T-helper 1 cell (primary cell): ENCODE measurements at regions not wholly inside any gene's neighbourhood (a gene's known extent, or its start where the extent isn't known, plus 50 kb on each side); places are given as distances from the start of the nearest gene placed in this dataset.
"Not testable (repeated sequence)": the region's sequence is repeated elsewhere in the genome, so short reads cannot be mapped to it uniquely, and the experiment has no call there.

Source experiments
- DNase-seq, 5 donors: peaks; one replicate each; pipeline ENCODE4 v3.0.0-alpha.2; 2012 to 2020

- no peak for DNase-seq
Measured at GRCh38 chr15:81686021-81686420, 312.0 kb upstream of the TMC3 start.

- DNase-seq, result no peak
Measured at GRCh38 chr15:81685237-81685636, 311.2 kb upstream of the TMC3 start.

- no peak for DNase-seq
Measured at GRCh38 chr15:81680829-81681228, 306.8 kb upstream of the TMC3 start.

- no peak for DNase-seq
Measured at GRCh38 chr15:81666839-81667238, 292.8 kb upstream of the TMC3 start.

- no peak for DNase-seq
Measured at GRCh38 chr15:81660976-81661375, 287.0 kb upstream of the TMC3 start.

- DNase-seq, result no peak
Measured at GRCh38 chr15:81653259-81653658, 279.2 kb upstream of the TMC3 start.

- no peak for DNase-seq
Measured at GRCh38 chr15:81645470-81645869, 271.5 kb upstream of the TMC3 start.

- DNase-seq, result no peak
Measured at GRCh38 chr15:81643771-81644170, 269.8 kb upstream of the TMC3 start.

- no peak for DNase-seq
Measured at GRCh38 chr15:81642451-81642990, 268.5 kb upstream of the TMC3 start.

- DNase-seq, result not testable (repeated sequence)
Measured at GRCh38 chr15:81636064-81636463, 262.1 kb upstream of the TMC3 start.

GRCh38 chr15:81633889-81634288, 259.9 kb upstream of the TMC3 start:
- no peak for DNase-seq

GRCh38 chr15:81625896-81626295, 251.9 kb upstream of the TMC3 start:
- no peak for DNase-seq

- no peak for DNase-seq
Measured at GRCh38 chr15:81619002-81619401, 245.0 kb upstream of the TMC3 start.

GRCh38 chr15:81612631-81613030, 238.6 kb upstream of the TMC3 start:
- no peak for DNase-seq

GRCh38 chr15:81611679-81612078, 237.7 kb upstream of the TMC3 start:
- DNase-seq, result no peak

- no peak for DNase-seq
Measured at GRCh38 chr15:81608309-81608829, 234.4 kb upstream of the TMC3 start.

- DNase-seq, result no peak
Measured at GRCh38 chr15:81604713-81605112, 230.7 kb upstream of the TMC3 start.

- DNase-seq, result no peak
Measured at GRCh38 chr15:81596159-81596865, 222.3 kb upstream of the TMC3 start.

GRCh38 chr15:81595752-81596151, 221.7 kb upstream of the TMC3 start:
- DNase-seq, result no peak

GRCh38 chr15:81589671-81590070, 215.7 kb upstream of the TMC3 start:
- no peak for DNase-seq

- DNase-seq, result no peak
Measured at GRCh38 chr15:81575436-81576123, 201.6 kb upstream of the TMC3 start.

- no peak for DNase-seq
Measured at GRCh38 chr15:81573098-81573746, 199.2 kb upstream of the TMC3 start.

GRCh38 chr15:81572190-81572589, 198.2 kb upstream of the TMC3 start:
- DNase-seq, result no peak
